ENCODE measurements at regions not wholly inside any gene's neighbourhood (a gene's known extent, or its start where the extent isn't known, plus 50 kb on each side); places are given as distances from the start of the nearest gene placed in this dataset.
"Not testable (repeated sequence)": the region's sequence is repeated elsewhere in the genome, so short reads cannot be mapped to it uniquely, and the experiment has no call there.

- H3K79me2 ChIP-seq (ENCODE audit: insufficient read depth, low read length); ATAC-seq; CTCF ChIA-PET; intact Hi-C loops (cut with micrococcal nuclease); RAD21 ChIA-PET (ENCODE audit: low non-redundant PET in 1 of 2, low total read pairs in 2 of 2, uncharacterized antibody in 2 of 2, unreplicated experiment in 2 of 2); POLR2A ChIA-PET; H3K4me3 ChIP-seq (replicated peaks in 1 of 2; ENCODE audit: low read depth in 1 of 2, low read length in 2 of 2); H2AFZ ChIP-seq (ENCODE audit: low read depth, low read length, poor library complexity, severe bottlenecking); BruUV-seq (replicated peaks); H3K9ac ChIP-seq (ENCODE audit: low read length); H3K27me3 ChIP-seq (ENCODE audit: insufficient read depth, low read length); H3K4me1 ChIP-seq (ENCODE audit: control insufficient read depth in 1 of 2, insufficient read depth in 2 of 2, low read length in 2 of 2); H4K20me1 ChIP-seq (ENCODE audit: insufficient read depth); H3K9me2 ChIP-seq (ENCODE audit: insufficient read depth); DNase-seq (ENCODE audit: low read depth, low spot score); H3K4me2 ChIP-seq (ENCODE audit: low read length); H3K27ac ChIP-seq (ENCODE audit: low read depth, low read length); H3K36me3 ChIP-seq (ENCODE audit: control insufficient read depth in 1 of 2, insufficient read depth in 2 of 2, low read length in 2 of 2); H3K9me3 ChIP-seq (ENCODE audit: control insufficient read depth in 1 of 2, insufficient read depth in 1 of 2, low read depth in 1 of 2, low read length in 2 of 2): not testable (repeated sequence)
These were observed 134.5 kb upstream of the FZD8 start for GRCh38 chr10:35776557-35776956.

DNA sequence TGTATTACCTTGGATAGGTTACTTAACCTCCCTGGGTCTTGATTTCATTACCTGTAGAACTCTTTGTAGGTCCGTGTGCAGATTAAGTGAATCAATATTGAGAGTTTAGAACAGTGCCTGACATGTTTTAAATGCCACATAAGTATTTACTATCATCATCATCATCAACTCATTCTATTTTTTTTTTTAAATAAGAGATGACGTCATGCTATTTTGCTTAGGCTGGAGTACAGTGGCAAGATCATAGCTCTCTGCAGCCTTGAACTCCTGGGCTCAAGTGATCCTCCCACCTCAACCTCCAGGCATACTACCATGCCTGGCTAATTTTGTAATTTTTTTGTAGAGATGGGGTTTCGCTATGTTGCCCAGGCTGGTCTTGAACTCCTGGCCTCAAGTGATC lies 132.0 kb upstream of the FZD8 start:
- H3K4me1 ChIP-seq (ENCODE audit: control insufficient read depth in 1 of 2, insufficient read depth in 2 of 2, low read length in 2 of 2) = no peaks in the 10 kb centered on the region
- H3K9ac ChIP-seq (ENCODE audit: low read length) = no peak overlapping the region
- ATAC-seq (no peak), DNase-seq (ENCODE audit: low read depth, low spot score) (no peak)
- H3K4me2 ChIP-seq (ENCODE audit: low read length) = no peak overlapping the region
- TF ChIP-seq CBX3 (IDR thresholded peaks at IDR 0.05; ENCODE audit: low read depth) (no peak), ZFX (IDR thresholded peaks at IDR 0.05) (no peak), TCF7L2 (IDR thresholded peaks at IDR 0.05; ENCODE audit: borderline replicate concordance, extremely low read depth, insufficient read depth, insufficient read length) (no peak), POLR2AphosphoS5 (IDR thresholded peaks at IDR 0.05; ENCODE audit: low read depth, low read length) (no peak)
- no peaks in the 10 kb centered on the region for H3K36me3 ChIP-seq (ENCODE audit: control insufficient read depth in 1 of 2, insufficient read depth in 2 of 2, low read length in 2 of 2)
- BruUV-seq (replicated peaks) = no TSS peak
- no peaks in the 10 kb centered on the region for H3K9me2 ChIP-seq (ENCODE audit: insufficient read depth)
- no peaks in the 10 kb centered on the region for H3K27me3 ChIP-seq (ENCODE audit: insufficient read depth, low read length)
- ChIA-PET RAD21 (ENCODE audit: low non-redundant PET in 1 of 2, low total read pairs in 2 of 2, uncharacterized antibody in 2 of 2, unreplicated experiment in 2 of 2) (no interaction called here), CTCF (no interaction called here), POLR2A (no interaction called here)
- H3K9me3 ChIP-seq (ENCODE audit: control insufficient read depth in 1 of 2, insufficient read depth in 1 of 2, low read depth in 1 of 2, low read length in 2 of 2) = no peaks in the 10 kb centered on the region
- H4K20me1 ChIP-seq (ENCODE audit: insufficient read depth) = no peaks in the 10 kb centered on the region
- H3K4me3 ChIP-seq (replicated peaks in 1 of 2; ENCODE audit: low read depth in 1 of 2, low read length in 2 of 2) = no peak overlapping the region
- intact Hi-C loops (cut with micrococcal nuclease) = no loop called here
- no peaks in the 10 kb centered on the region for H3K79me2 ChIP-seq (ENCODE audit: insufficient read depth, low read length)
- H3K27ac ChIP-seq (ENCODE audit: low read depth, low read length) = no peak overlapping the region
- no peak overlapping the region for H2AFZ ChIP-seq (ENCODE audit: low read depth, low read length, poor library complexity, severe bottlenecking)
